ENCODE measurements at regions not wholly inside any gene's neighbourhood (a gene's known extent, or its start where the extent isn't known, plus 50 kb on each side); places are given as distances from the start of the nearest gene placed in this dataset.

GRCh38 chr3:158882445-158882844 lies 80.6 kb downstream of the MFSD1 start:
- H3K27ac ChIP-seq, result no peak overlapping the region
- DNase-seq (no peak), ATAC-seq (no peak)
- intact Hi-C loops (cut with DNase I), result no loop called here
- H3K27me3 ChIP-seq, result no peaks in the 10 kb centered on the region
- WGBS, 2 donors, result 78 to 86% methylated on average over 4 of the region's 4 CpGs
- H3K4me1 ChIP-seq, result no peaks in the 10 kb centered on the region
- no peak overlapping the region for H3K4me3 ChIP-seq
- no peaks in the 10 kb centered on the region for H3K36me3 ChIP-seq
- no peak for TF ChIP-seq CTCF (IDR thresholded peaks at IDR 0.05)
- peaks cover 0 to 17% (median 0%) of the 10 kb centered on the region in 11 donors for H3K9me3 ChIP-seq

- TF ChIP-seq CTCF (IDR thresholded peaks at IDR 0.05), result no peak
- intact Hi-C loops (cut with DNase I), result no loop called here
Observed at GRCh38 chr3:158896729-158897128, 94.9 kb downstream of the MFSD1 start.

GRCh38 chr3:158906749-158907148 lies 104.9 kb downstream of the MFSD1 start:
- Histone ChIP-seq H3K36me3 (no peaks in the 10 kb centered on the region), H3K9me3 (no peaks in the 10 kb centered on the region), H3K4me3 (no peak overlapping the region), H3K27me3 (no peaks in the 10 kb centered on the region), H3K4me1 (no peaks in the 10 kb centered on the region), H3K27ac (no peak overlapping the region)
- intact Hi-C loops (cut with DNase I), result no loop called here
- DNase-seq, result no peak
- WGBS, 2 donors, result 88 to 94% methylated on average over 1 of the region's 1 CpG
- TF ChIP-seq CTCF (IDR thresholded peaks at IDR 0.05), result no peak
- ATAC-seq, result no peak

More at GRCh38 chr3:158896729-158897128, 94.9 kb downstream of the MFSD1 start:
- 85 to 89% methylated on average over 6 of the region's 6 CpGs for WGBS, 2 donors
- Histone ChIP-seq H3K36me3 (no peaks in the 10 kb centered on the region), H3K4me1 (no peaks in the 10 kb centered on the region), H3K4me3 (no peak overlapping the region), H3K27ac (no peak overlapping the region), H3K9me3 (no peaks in the 10 kb centered on the region), H3K27me3 (no peaks in the 10 kb centered on the region)
- DNase-seq (no peak), ATAC-seq (no peak)

- H3K36me3 ChIP-seq, result no peaks in the 10 kb centered on the region
- H3K4me1 ChIP-seq, result no peaks in the 10 kb centered on the region
- no peak overlapping the region for H3K4me3 ChIP-seq
- DNase-seq (no peak), ATAC-seq (no peak)
- no peaks in the 10 kb centered on the region for H3K9me3 ChIP-seq
- no peaks in the 10 kb centered on the region for H3K27me3 ChIP-seq
- no peak overlapping the region for H3K27ac ChIP-seq
- 63 to 68% methylated on average over 2 of the region's 2 CpGs for WGBS, 2 donors
- intact Hi-C loops (cut with DNase I), result no loop called here
- no peak for TF ChIP-seq CTCF (IDR thresholded peaks at IDR 0.05)
Observed at GRCh38 chr3:158908187-158908734, 106.4 kb downstream of the MFSD1 start.
